B cell (primary cell): ENCODE measurements at regions not wholly inside any gene's neighbourhood (a gene's known extent, or its start where the extent isn't known, plus 50 kb on each side); places are given as distances from the start of the nearest gene placed in this dataset.

Source experiments
- EZH2 ChIP-seq: IDR thresholded peaks from 2 replicates; pipeline ENCODE4 v1.6.1; 2012; ENCODE audit warnings: borderline replicate concordance, low read depth, mild to moderate bottlenecking, moderate library complexity, low read length; ENCODE audit not compliant: insufficient read depth, poor library complexity, severe bottlenecking
- TF ChIP-seq, protein P1 (sequence below): fragments of 200-600 bp; IDR thresholded peaks from one replicate; pipeline ENCODE4 v1.8.0; 2022; ENCODE audit warnings: antibody characterized with exemption, mild to moderate bottlenecking

- TF ChIP-seq EZH2, result no peak
- TF ChIP-seq, protein P1, sequence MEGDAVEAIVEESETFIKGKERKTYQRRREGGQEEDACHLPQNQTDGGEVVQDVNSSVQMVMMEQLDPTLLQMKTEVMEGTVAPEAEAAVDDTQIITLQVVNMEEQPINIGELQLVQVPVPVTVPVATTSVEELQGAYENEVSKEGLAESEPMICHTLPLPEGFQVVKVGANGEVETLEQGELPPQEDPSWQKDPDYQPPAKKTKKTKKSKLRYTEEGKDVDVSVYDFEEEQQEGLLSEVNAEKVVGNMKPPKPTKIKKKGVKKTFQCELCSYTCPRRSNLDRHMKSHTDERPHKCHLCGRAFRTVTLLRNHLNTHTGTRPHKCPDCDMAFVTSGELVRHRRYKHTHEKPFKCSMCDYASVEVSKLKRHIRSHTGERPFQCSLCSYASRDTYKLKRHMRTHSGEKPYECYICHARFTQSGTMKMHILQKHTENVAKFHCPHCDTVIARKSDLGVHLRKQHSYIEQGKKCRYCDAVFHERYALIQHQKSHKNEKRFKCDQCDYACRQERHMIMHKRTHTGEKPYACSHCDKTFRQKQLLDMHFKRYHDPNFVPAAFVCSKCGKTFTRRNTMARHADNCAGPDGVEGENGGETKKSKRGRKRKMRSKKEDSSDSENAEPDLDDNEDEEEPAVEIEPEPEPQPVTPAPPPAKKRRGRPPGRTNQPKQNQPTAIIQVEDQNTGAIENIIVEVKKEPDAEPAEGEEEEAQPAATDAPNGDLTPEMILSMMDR, result no peak
Observed at GRCh38 chr15:96053031-96053780, 277.3 kb upstream of the NR2F2 start.
